DND-41 (cell line): ENCODE measurements at regions not wholly inside any gene's neighbourhood (a gene's known extent, or its start where the extent isn't known, plus 50 kb on each side); places are given as distances from the start of the nearest gene placed in this dataset.

Experiments
- CTCF ChIP-seq: IDR thresholded peaks from 2 replicates; pipeline ENCODE4 v1.5.1; 2012; ENCODE audit warnings: borderline replicate concordance, low read length, moderate library complexity, mild to moderate bottlenecking; ENCODE audit not compliant: poor library complexity, severe bottlenecking; ENCODE audit errors: extremely low read depth
- EZH2 ChIP-seq: IDR thresholded peaks from 3 replicates; pipeline ENCODE4 v1.6.1; 2012; ENCODE audit warnings: borderline replicate concordance, low read depth, mild to moderate bottlenecking, moderate library complexity, low read length, inconsistent platforms; ENCODE audit not compliant: severe bottlenecking

DNA sequence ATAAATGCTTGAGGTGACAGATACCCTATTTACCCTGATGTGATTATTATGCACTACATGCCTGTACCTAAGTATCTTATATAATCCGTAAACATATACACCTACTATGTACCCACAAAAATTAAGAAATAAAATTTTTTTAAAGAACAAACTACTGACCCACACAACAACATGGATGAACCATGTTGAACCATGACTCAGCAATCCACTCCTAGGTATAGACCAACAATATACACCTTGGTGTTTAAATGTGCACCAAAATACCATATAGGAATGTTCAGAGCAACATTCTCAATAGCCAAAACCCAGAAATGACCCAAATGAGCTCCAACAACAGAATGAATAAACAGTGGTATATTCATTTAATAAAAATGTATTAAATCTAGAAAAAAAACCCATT, 245.1 kb downstream of the GXYLT1 start:
- TF ChIP-seq CTCF (no peak), EZH2 (no peak)
